ENCODE measurements at regions not wholly inside any gene's neighbourhood (a gene's known extent, or its start where the extent isn't known, plus 50 kb on each side); places are given as distances from the start of the nearest gene placed in this dataset.

DNA sequence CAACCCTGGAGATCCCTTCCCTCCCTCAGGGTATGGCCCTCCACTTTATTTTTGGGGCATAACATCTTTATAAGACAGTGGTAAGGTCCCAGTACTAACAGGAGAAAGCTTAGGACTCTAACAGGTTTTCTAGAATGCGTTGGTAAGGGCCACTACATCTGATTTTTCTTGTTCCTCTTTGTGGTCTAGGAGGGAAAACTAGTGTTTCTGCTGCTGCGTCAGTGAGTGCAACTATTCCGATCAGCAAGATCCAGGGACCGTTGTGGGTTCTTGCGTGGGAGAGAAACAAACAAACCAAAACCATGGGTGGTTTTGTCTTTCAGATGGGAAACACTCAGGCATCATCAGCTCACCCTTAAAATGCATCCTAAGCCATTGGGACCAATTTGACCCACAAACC lies 123.6 kb upstream of the SLC16A7 start:
- no peaks in the 10 kb centered on the region for H3K36me3 ChIP-seq (replicated peaks in 1 of 2; ENCODE audit: control insufficient read depth in 1 of 2, insufficient read depth in 2 of 2, low read length in 2 of 2)
- no peaks in the 10 kb centered on the region for H3K4me1 ChIP-seq (ENCODE audit: insufficient read depth, low read length)
- no peak overlapping the region for H3K4me3 ChIP-seq (replicated peaks in 1 of 3; ENCODE audit: insufficient read depth in 1 of 3, low read depth in 2 of 3, low read length in 3 of 3)
- no TSS peak for BruUV-seq (replicated peaks)
- no peaks in the 10 kb centered on the region for H3K79me2 ChIP-seq (ENCODE audit: insufficient read depth, low read length)
- ATAC-seq (no peak), DNase-seq (ENCODE audit: low spot score) (no peak), FAIRE-seq (no peak)
- no peak overlapping the region for H3K27ac ChIP-seq (ENCODE audit: extremely low read length, insufficient read depth, low read length)
- 11% methylated on average over 5 of the region's 5 CpGs for WGBS (ENCODE audit: low lambda C conversion rate)
- intact Hi-C loops (cut with micrococcal nuclease; ENCODE audit: unreplicated experiment): no loop called here
- no peaks in the 10 kb centered on the region for H3K27me3 ChIP-seq (ENCODE audit: control insufficient read depth in 1 of 2, insufficient read depth in 2 of 2, low read length in 2 of 2)
- CTCF ChIA-PET (ENCODE audit: low intra/inter-chr PET ratio, low total read pairs): no interaction called here
- in situ Hi-C loops (cut with HindIII; ENCODE audit: extremely low pct_ligation_motif_present, low pct_unique_long_range_greater_than_20kb): no loop called here
- peaks cover 44% of the 10 kb centered on the region for H3K9me3 ChIP-seq (ENCODE audit: low read length)
- no peaks in the 10 kb centered on the region for H4K20me1 ChIP-seq (ENCODE audit: insufficient read depth, low read length)
- H2AFZ ChIP-seq (ENCODE audit: low read length): no peak overlapping the region
- no peak overlapping the region for H3K4me2 ChIP-seq (ENCODE audit: low read depth, low read length)
- POLR2A ChIA-PET: no interaction called here
- H3K9ac ChIP-seq (ENCODE audit: insufficient read depth, low read depth, low read length): no peak overlapping the region
- TF ChIP-seq ZNF20 (CRISPR knock-in tag; IDR thresholded peaks at IDR 0.05) (no peak), ZNF329 (CRISPR knock-in tag; IDR thresholded peaks at IDR 0.05; ENCODE audit: low read depth) (no peak), NFIC (IDR thresholded peaks at IDR 0.05; ENCODE audit: low read length) (no peak), ZMYM4 (CRISPR knock-in tag; IDR thresholded peaks at IDR 0.05) (no peak), TBX3 (IDR thresholded peaks at IDR 0.05; ENCODE audit: borderline replicate concordance) (no peak), TCF7 (IDR thresholded peaks at IDR 0.05; ENCODE audit: low read depth) (no peak), CCDC6 (CRISPR knock-in tag; IDR thresholded peaks at IDR 0.05) (no peak), HDAC2 (CRISPR knock-in tag; IDR thresholded peaks at IDR 0.05) (no peak), ZNF251 (CRISPR knock-in tag; IDR thresholded peaks at IDR 0.05) (no peak), PHF5A (CRISPR knock-in tag; IDR thresholded peaks at IDR 0.05; ENCODE audit: low read depth, unreplicated experiment) (no peak), ZNF891 (CRISPR knock-in tag; IDR thresholded peaks at IDR 0.05) (no peak)
- TF ChIP-seq, protein P1, sequence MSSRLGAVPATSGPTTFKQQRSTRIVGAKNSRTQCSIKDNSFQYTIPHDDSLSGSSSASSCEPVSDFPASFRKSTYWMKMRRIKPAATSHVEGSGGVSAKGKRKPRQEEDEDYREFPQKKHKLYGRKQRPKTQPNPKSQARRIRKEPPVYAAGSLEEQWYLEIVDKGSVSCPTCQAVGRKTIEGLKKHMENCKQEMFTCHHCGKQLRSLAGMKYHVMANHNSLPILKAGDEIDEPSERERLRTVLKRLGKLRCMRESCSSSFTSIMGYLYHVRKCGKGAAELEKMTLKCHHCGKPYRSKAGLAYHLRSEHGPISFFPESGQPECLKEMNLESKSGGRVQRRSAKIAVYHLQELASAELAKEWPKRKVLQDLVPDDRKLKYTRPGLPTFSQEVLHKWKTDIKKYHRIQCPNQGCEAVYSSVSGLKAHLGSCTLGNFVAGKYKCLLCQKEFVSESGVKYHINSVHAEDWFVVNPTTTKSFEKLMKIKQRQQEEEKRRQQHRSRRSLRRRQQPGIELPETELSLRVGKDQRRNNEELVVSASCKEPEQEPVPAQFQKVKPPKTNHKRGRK (CRISPR knock-in tag; IDR thresholded peaks at IDR 0.05): no peak
- TF ChIP-seq, protein P2, sequence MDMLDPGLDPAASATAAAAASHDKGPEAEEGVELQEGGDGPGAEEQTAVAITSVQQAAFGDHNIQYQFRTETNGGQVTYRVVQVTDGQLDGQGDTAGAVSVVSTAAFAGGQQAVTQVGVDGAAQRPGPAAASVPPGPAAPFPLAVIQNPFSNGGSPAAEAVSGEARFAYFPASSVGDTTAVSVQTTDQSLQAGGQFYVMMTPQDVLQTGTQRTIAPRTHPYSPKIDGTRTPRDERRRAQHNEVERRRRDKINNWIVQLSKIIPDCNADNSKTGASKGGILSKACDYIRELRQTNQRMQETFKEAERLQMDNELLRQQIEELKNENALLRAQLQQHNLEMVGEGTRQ (IDR thresholded peaks at IDR 0.05; ENCODE audit: low read depth, low read length): no peak
- TF ChIP-seq, protein P2 (CRISPR knock-in tag; IDR thresholded peaks at IDR 0.05; ENCODE audit: borderline replicate concordance): no peak

All from HepG2 (cell line).